Type B pancreatic cell (in vitro differentiated cells): ENCODE measurements at regions not wholly inside any gene's neighbourhood (a gene's known extent, or its start where the extent isn't known, plus 50 kb on each side); places are given as distances from the start of the nearest gene placed in this dataset.
"Not testable (repeated sequence)": the region's sequence is repeated elsewhere in the genome, so short reads cannot be mapped to it uniquely, and the experiment has no call there.

Source experiments
- DNase-seq: peaks from one replicate; pipeline ENCODE4 v3.0.0; 2021; ENCODE audit warnings: mixed read lengths; ENCODE audit not compliant: unreplicated experiment; ENCODE audit errors: extremely low spot score
- H3K27ac Mint-ChIP-seq: 2 replicates; pipeline ENCODE4 v1.8.0; 2021; ENCODE audit warnings: mild to moderate bottlenecking, mixed read lengths
- H3K27me3 Mint-ChIP-seq: 2 replicates; pipeline ENCODE4 v1.8.0; 2021; ENCODE audit warnings: mixed read lengths
- H3K36me3 Mint-ChIP-seq: 2 replicates; pipeline ENCODE4 v1.8.0; 2021; ENCODE audit warnings: mixed read lengths
- H3K4me1 Mint-ChIP-seq: one replicate; pipeline ENCODE4 v1.8.0; 2021; ENCODE audit warnings: mixed read lengths; ENCODE audit not compliant: unreplicated experiment
- H3K4me3 Mint-ChIP-seq: 2 replicates; pipeline ENCODE4 v1.8.0; 2021; ENCODE audit warnings: mild to moderate bottlenecking, mixed read lengths
- H3K9me3 Mint-ChIP-seq: 2 replicates; pipeline ENCODE4 v1.8.0; 2021; ENCODE audit warnings: mixed read lengths
- TF ChIP-seq, protein P1 (sequence below): fragments of 200-600 bp; sonication (generic); conservative IDR thresholded peaks from 2 replicates; pipeline ENCODE4 v1.5.0; 2021; ENCODE audit warnings: antibody characterized with exemption, mild to moderate bottlenecking

GRCh38 chr15:26001201-26001600, 138.1 kb upstream of the ATP10A start:
- H3K27ac Mint-ChIP-seq: no peak overlapping the region
- H3K4me1 Mint-ChIP-seq: no peaks in the 10 kb centered on the region
- TF ChIP-seq, protein P1, sequence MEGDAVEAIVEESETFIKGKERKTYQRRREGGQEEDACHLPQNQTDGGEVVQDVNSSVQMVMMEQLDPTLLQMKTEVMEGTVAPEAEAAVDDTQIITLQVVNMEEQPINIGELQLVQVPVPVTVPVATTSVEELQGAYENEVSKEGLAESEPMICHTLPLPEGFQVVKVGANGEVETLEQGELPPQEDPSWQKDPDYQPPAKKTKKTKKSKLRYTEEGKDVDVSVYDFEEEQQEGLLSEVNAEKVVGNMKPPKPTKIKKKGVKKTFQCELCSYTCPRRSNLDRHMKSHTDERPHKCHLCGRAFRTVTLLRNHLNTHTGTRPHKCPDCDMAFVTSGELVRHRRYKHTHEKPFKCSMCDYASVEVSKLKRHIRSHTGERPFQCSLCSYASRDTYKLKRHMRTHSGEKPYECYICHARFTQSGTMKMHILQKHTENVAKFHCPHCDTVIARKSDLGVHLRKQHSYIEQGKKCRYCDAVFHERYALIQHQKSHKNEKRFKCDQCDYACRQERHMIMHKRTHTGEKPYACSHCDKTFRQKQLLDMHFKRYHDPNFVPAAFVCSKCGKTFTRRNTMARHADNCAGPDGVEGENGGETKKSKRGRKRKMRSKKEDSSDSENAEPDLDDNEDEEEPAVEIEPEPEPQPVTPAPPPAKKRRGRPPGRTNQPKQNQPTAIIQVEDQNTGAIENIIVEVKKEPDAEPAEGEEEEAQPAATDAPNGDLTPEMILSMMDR: no peak

GRCh38 chr15:25993506-25993905, 130.4 kb upstream of the ATP10A start:
- Mint-ChIP-seq H3K4me3 (no peak overlapping the region), H3K9me3 (peaks cover 9% of the 10 kb centered on the region), H3K4me1 (no peaks in the 10 kb centered on the region), H3K27me3 (no peaks in the 10 kb centered on the region), H3K36me3 (no peaks in the 10 kb centered on the region), H3K27ac (no peak overlapping the region)
- TF ChIP-seq, protein P1: no peak
- DNase-seq: no peak

More at GRCh38 chr15:26001201-26001600, 138.1 kb upstream of the ATP10A start:
- no peak for DNase-seq
- Mint-ChIP-seq H3K4me3 (no peak overlapping the region), H3K36me3 (no peaks in the 10 kb centered on the region), H3K27me3 (no peaks in the 10 kb centered on the region), H3K9me3 (peaks cover 4% of the 10 kb centered on the region)

- Mint-ChIP-seq H3K4me1 (no peaks in the 10 kb centered on the region), H3K9me3 (peaks cover 10% of the 10 kb centered on the region), H3K27ac (no peak overlapping the region), H3K36me3 (no peaks in the 10 kb centered on the region), H3K4me3 (no peak overlapping the region), H3K27me3 (no peaks in the 10 kb centered on the region)
- TF ChIP-seq, protein P1: no peak
- DNase-seq: no peak
These were observed 127.1 kb upstream of the ATP10A start for GRCh38 chr15:25990220-25990619.

GRCh38 chr15:25989327-25989726, 126.2 kb upstream of the ATP10A start:
- no peak for DNase-seq
- no peaks in the 10 kb centered on the region for H3K36me3 Mint-ChIP-seq
- peaks cover 10% of the 10 kb centered on the region for H3K9me3 Mint-ChIP-seq
- H3K27ac Mint-ChIP-seq: no peak overlapping the region
- no peaks in the 10 kb centered on the region for H3K4me1 Mint-ChIP-seq
- H3K27me3 Mint-ChIP-seq: no peaks in the 10 kb centered on the region
- TF ChIP-seq, protein P1: peak; percentile 30
- no peak overlapping the region for H3K4me3 Mint-ChIP-seq

GRCh38 chr15:25988716-25989115, 125.6 kb upstream of the ATP10A start:
- H3K27ac Mint-ChIP-seq, H3K36me3 Mint-ChIP-seq, DNase-seq, H3K27me3 Mint-ChIP-seq, H3K9me3 Mint-ChIP-seq, H3K4me3 Mint-ChIP-seq, H3K4me1 Mint-ChIP-seq: not testable (repeated sequence)

GRCh38 chr15:25987638-25988037, 124.5 kb upstream of the ATP10A start:
- TF ChIP-seq, protein P1: no peak
- H3K27me3 Mint-ChIP-seq: no peaks in the 10 kb centered on the region
- DNase-seq: no peak
- H3K9me3 Mint-ChIP-seq: peaks cover 10% of the 10 kb centered on the region
- no peak overlapping the region for H3K27ac Mint-ChIP-seq
- H3K4me3 Mint-ChIP-seq: no peak overlapping the region
- H3K4me1 Mint-ChIP-seq: no peaks in the 10 kb centered on the region
- no peaks in the 10 kb centered on the region for H3K36me3 Mint-ChIP-seq
